Esophagus muscularis mucosa (tissue), 4 donors: ENCODE measurements at regions not wholly inside any gene's neighbourhood (a gene's known extent, or its start where the extent isn't known, plus 50 kb on each side); places are given as distances from the start of the nearest gene placed in this dataset.
A peak's percentile ranks its signal among the peaks of the same experiment; 100 is the strongest.

Source experiments
- DNase-seq: peaks from one replicate; pipeline ENCODE4 v3.0.0-alpha.2; 2017; ENCODE audit errors: extremely low spot score
- H3K27ac ChIP-seq, 4 donors: fragments of 200-600 bp; sonication (generic); replicated peaks in 1 of 4; 1 replicate in 3 of 4; 2 replicates in 1 of 4; pipeline ENCODE4 v1.5.1; 2016 to 2019; ENCODE audit warnings: mild to moderate bottlenecking in 1 of 4
- H3K27me3 ChIP-seq, 4 donors: fragments of 200-600 bp; sonication (generic); one replicate each; pipeline versions ENCODE4 v1.5.1 to v1.6.0; 2016 to 2019
- H3K36me3 ChIP-seq, 4 donors: fragments of 200-600 bp; sonication (generic); one replicate each; pipeline ENCODE4 v1.5.1; 2016 to 2019
- H3K4me1 ChIP-seq, 4 donors: fragments of 200-600 bp; sonication (generic); one replicate each; pipeline ENCODE4 v1.5.1; 2016 to 2019
- H3K4me3 ChIP-seq, 4 donors: fragments of 200-600 bp; sonication (generic); 1 replicate in 2 of 4; 2 replicates in 2 of 4; pipeline ENCODE4 v1.5.1; 2016 to 2019; ENCODE audit warnings: mild to moderate bottlenecking in 4 of 4, moderate library complexity in 1 of 4
- H3K9me3 ChIP-seq, 4 donors: fragments of 200-600 bp; sonication (generic); 1 replicate in 3 of 4; 2 replicates in 1 of 4; pipeline ENCODE4 v1.5.1; 2016 to 2019
- EP300 ChIP-seq: sonication (generic); formaldehyde crosslinking; IDR thresholded peaks from one replicate; pipeline ENCODE4 v1.6.1; 2017; ENCODE audit warnings: antibody characterized with exemption
- POLR2A ChIP-seq: fragments of 450-650 bp; IDR thresholded peaks from one replicate; pipeline ENCODE4 v1.6.1; 2017; ENCODE audit warnings: antibody characterized with exemption, moderate library complexity, mild to moderate bottlenecking, low read depth
- POLR2AphosphoS5 ChIP-seq, 2 donors: sonication (generic); formaldehyde crosslinking; IDR thresholded peaks; one replicate each; pipeline ENCODE4 v1.6.1; 2017; ENCODE audit warnings: antibody characterized with exemption in 2 of 2
- WGBS: methylation state at CpG from one replicate; pipeline ENCODE4 v1.1.5; 2018; 5-methylcytosine and 5-hydroxymethylcytosine counted together
- intact Hi-C: fragments of 100-400 bp; cut with DNase I; formaldehyde crosslinking; loops from one replicate; pipeline ENCODE4 v1.15.1; 2023
- TF ChIP-seq, protein P1 (sequence below), 3 experiments: fragments of 200-600 bp in 2 of 3; fragments of 450-650 bp in 1 of 3; sonication (generic) in 2 of 3; IDR thresholded peaks; one replicate each; pipeline ENCODE4 v1.5.1; 2017 to 2019; ENCODE audit warnings: antibody characterized with exemption in 3 of 3, mild to moderate bottlenecking in 2 of 3, moderate library complexity in 1 of 3

DNA sequence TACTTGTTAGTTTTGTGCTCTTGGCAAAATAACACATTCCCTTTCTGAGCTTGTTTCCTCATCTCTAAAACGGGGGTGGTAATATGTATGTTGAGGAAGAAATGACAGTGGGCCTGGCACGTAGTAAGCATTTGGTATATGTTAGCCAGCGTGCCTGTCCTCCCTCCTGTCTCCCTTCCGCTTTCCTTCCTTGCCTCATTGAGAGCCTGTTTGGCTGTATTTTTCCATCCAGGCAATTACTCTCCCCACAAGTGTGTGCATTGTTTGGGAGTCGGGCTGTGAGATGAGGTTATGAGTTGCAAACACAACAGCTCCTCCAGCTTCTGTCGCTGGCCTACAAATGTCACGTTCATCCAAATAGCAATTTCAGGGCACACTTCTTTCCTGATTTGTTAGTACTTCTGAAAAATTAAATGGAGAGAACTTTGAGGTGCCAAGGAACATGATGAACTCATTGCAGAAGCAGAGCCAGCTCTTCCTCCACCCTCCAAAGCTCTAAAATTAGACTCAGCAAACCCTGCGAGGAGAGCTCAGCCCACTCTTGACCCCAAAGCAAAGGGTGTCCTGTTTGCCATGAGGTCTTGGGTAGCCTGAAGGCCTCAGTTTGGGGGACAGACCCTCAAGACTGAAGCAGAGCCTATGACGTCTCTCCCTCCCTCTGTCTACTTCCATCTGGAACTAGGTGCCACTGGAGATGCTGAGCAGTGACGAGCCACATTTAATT is 50.7 kb upstream of the TOX2 start:
- no peak for DNase-seq
- no peaks in the 10 kb centered on the region for H3K27me3 ChIP-seq
- TF ChIP-seq EP300 (no peak), POLR2AphosphoS5 (IDR thresholded peaks at IDR 0.05) (peak in 1 of 2 donors; percentile 26), POLR2A (no peak)
- TF ChIP-seq, protein P1, sequence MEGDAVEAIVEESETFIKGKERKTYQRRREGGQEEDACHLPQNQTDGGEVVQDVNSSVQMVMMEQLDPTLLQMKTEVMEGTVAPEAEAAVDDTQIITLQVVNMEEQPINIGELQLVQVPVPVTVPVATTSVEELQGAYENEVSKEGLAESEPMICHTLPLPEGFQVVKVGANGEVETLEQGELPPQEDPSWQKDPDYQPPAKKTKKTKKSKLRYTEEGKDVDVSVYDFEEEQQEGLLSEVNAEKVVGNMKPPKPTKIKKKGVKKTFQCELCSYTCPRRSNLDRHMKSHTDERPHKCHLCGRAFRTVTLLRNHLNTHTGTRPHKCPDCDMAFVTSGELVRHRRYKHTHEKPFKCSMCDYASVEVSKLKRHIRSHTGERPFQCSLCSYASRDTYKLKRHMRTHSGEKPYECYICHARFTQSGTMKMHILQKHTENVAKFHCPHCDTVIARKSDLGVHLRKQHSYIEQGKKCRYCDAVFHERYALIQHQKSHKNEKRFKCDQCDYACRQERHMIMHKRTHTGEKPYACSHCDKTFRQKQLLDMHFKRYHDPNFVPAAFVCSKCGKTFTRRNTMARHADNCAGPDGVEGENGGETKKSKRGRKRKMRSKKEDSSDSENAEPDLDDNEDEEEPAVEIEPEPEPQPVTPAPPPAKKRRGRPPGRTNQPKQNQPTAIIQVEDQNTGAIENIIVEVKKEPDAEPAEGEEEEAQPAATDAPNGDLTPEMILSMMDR (IDR thresholded peaks at IDR 0.05): no peak
- intact Hi-C loops: no loop called here
- no peak overlapping the region for H3K4me3 ChIP-seq
- no peaks in the 10 kb centered on the region for H3K36me3 ChIP-seq
- peak overlapping the region; percentile 71 to 80 (median 74) for H3K27ac ChIP-seq
- H3K4me1 ChIP-seq: peaks cover 0 to 30% (median 18%) of the 10 kb centered on the region in 4 donors
- WGBS: 52% methylated on average over 10 of the region's 10 CpGs
- no peaks in the 10 kb centered on the region for H3K9me3 ChIP-seq

DNA sequence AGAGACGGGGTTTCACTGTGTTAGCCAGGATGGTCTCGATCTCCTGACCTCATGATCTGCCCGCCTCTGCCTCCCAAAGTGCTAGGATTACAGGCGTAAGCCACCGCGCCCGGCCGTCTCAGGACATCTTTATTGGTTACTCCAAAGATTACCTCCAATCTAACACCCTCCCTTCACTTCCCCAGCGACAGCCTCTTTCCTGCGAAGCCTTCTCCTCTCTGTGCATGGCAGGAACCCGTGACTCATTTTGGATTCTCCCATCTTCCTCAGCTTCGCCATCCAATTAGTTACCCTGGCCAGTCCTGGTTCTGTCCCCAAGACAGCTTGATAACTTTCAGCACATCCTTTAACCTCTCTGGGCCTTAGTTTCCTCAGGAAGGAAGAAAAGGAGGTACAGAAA is 51.3 kb upstream of the TOX2 start:
- WGBS: 95% methylated on average over 12 of the region's 12 CpGs
- Histone ChIP-seq H3K9me3 (no peaks in the 10 kb centered on the region), H3K36me3 (no peaks in the 10 kb centered on the region), H3K27me3 (no peaks in the 10 kb centered on the region), H3K4me1 (peaks cover 0 to 30% (median 18%) of the 10 kb centered on the region in 4 donors), H3K27ac (peak overlapping the region; percentile 71 to 80 (median 74)), H3K4me3 (no peak overlapping the region)
- intact Hi-C loops: no loop called here
- no peak for DNase-seq
- TF ChIP-seq POLR2AphosphoS5 (IDR thresholded peaks at IDR 0.05) (no peak), POLR2A (no peak)

DNA sequence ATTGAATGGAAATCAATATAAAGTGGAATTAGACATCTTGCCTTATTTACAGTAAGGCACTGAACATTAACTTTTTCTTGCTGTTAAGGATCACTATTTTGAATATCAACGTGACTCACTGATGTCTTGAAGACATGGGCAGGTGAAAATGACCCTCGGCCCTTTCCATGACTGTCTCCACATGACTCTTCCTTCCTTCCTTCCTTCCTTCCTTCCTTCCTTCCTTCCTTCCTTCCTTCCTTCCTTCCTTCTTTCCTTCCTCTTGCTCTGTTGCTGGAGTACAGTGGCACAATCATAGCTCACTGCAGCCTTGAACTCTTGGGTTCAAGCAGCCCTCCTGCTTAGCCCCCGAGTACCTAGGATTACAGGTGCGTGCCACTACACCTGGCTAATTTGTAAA is 52.2 kb upstream of the TOX2 start:
- intact Hi-C loops: no loop called here
- no peaks in the 10 kb centered on the region for H3K36me3 ChIP-seq
- WGBS: 48% methylated on average over 4 of the region's 4 CpGs
- DNase-seq: no peak
- H3K9me3 ChIP-seq: no peaks in the 10 kb centered on the region
- H3K4me3 ChIP-seq: no peak overlapping the region
- TF ChIP-seq, protein P1 (IDR thresholded peaks at IDR 0.05): no peak
- TF ChIP-seq EP300: no peak
- no peak for TF ChIP-seq POLR2AphosphoS5 (IDR thresholded peaks at IDR 0.05)
- TF ChIP-seq POLR2A: no peak
- H3K27ac ChIP-seq: no peak overlapping the region
- H3K4me1 ChIP-seq: peaks cover 0 to 30% (median 18%) of the 10 kb centered on the region in 4 donors
- no peaks in the 10 kb centered on the region for H3K27me3 ChIP-seq

- Histone ChIP-seq H3K27me3 (no peaks in the 10 kb centered on the region), H3K4me3 (no peak overlapping the region), H3K4me1 (peaks cover 0 to 26% (median 16%) of the 10 kb centered on the region in 4 donors), H3K36me3 (no peaks in the 10 kb centered on the region), H3K27ac (no peak overlapping the region), H3K9me3 (no peaks in the 10 kb centered on the region)
- TF ChIP-seq, protein P1 (IDR thresholded peaks at IDR 0.05): no peak
- TF ChIP-seq POLR2AphosphoS5 (IDR thresholded peaks at IDR 0.05): no peak
- no peak for TF ChIP-seq EP300
- no peak for TF ChIP-seq POLR2A
- intact Hi-C loops: no loop called here
- WGBS: 83% methylated on average over 1 of the region's 1 CpG
- DNase-seq: no peak
Observed at GRCh38 chr20:43859994-43860393, 54.7 kb upstream of the TOX2 start.

- H3K36me3 ChIP-seq: no peaks in the 10 kb centered on the region
- no peaks in the 10 kb centered on the region for H3K27me3 ChIP-seq
- no peak overlapping the region for H3K4me3 ChIP-seq
- intact Hi-C loops: no loop called here
- H3K27ac ChIP-seq: no peak overlapping the region
- H3K4me1 ChIP-seq: peaks cover 0 to 6% (median 0%) of the 10 kb centered on the region in 4 donors
- H3K9me3 ChIP-seq: no peaks in the 10 kb centered on the region
- 77% methylated on average over 1 of the region's 1 CpG for WGBS
- no peak for DNase-seq
- TF ChIP-seq POLR2AphosphoS5 (IDR thresholded peaks at IDR 0.05): no peak
Observed at GRCh38 chr20:43857932-43858331, 56.7 kb upstream of the TOX2 start.

DNA sequence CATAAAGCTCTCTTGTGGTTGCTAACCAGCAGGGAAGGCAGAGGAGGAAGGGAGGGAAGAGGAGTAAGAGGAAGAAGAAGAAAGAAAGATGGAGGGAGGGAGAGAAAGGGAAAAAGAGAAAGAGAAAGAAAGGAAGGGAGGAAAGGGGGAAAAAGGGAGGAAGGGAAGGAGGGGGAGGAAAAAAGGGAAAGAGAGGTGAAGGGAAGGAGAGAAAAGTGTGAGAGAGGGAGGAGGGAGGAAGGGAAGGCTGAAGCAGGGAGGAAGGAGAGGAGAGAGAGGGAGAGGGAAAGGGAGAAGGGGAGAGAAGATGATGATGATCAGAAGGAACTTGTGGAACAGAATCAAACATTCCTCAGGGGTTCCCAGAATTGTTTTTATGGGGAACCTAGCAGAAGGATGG is 57.5 kb upstream of the TOX2 start:
- no peak for TF ChIP-seq POLR2AphosphoS5 (IDR thresholded peaks at IDR 0.05)
- no peak for TF ChIP-seq EP300
- TF ChIP-seq, protein P1 (IDR thresholded peaks at IDR 0.05): no peak
- TF ChIP-seq POLR2A: no peak
- Histone ChIP-seq H3K36me3 (no peaks in the 10 kb centered on the region), H3K9me3 (no peaks in the 10 kb centered on the region), H3K4me1 (no peaks in the 10 kb centered on the region), H3K4me3 (no peak overlapping the region), H3K27ac (no peak overlapping the region), H3K27me3 (no peaks in the 10 kb centered on the region)
- no peak for DNase-seq
- intact Hi-C loops: no loop called here
